Right atrium auricular region (tissue), 2 donors: ENCODE measurements at regions not wholly inside any gene's neighbourhood (a gene's known extent, or its start where the extent isn't known, plus 50 kb on each side); places are given as distances from the start of the nearest gene placed in this dataset.

Experiments
- DNase-seq: peaks from one replicate; pipeline ENCODE4 v3.0.0-alpha.2; 2019; ENCODE audit warnings: low spot score
- H3K27ac ChIP-seq, 2 donors: fragments of 200-600 bp; sonication (generic); 1 replicate in 1 of 2; 2 replicates in 1 of 2; pipeline ENCODE4 v1.5.1; 2016 to 2019
- H3K27me3 ChIP-seq, 2 donors: fragments of 200-600 bp; sonication (generic); one replicate each; pipeline versions ENCODE4 v1.5.1 to v1.6.0; 2017 to 2019
- H3K36me3 ChIP-seq: fragments of 200-600 bp; sonication (generic); one replicate; pipeline ENCODE4 v1.5.1; 2016
- H3K4me1 ChIP-seq, 2 donors: fragments of 200-600 bp; sonication (generic); one replicate each; pipeline versions ENCODE4 v1.5.1 to v1.6.0; 2017 to 2019
- H3K4me3 ChIP-seq, 2 donors: fragments of 200-600 bp; sonication (generic); 1 replicate in 1 of 2; 2 replicates in 1 of 2; pipeline ENCODE4 v1.5.1; 2017 to 2019; ENCODE audit warnings: mild to moderate bottlenecking in 1 of 2, moderate library complexity in 1 of 2
- H3K9me3 ChIP-seq, 2 donors: fragments of 200-600 bp; sonication (generic); one replicate each; pipeline ENCODE4 v1.5.1; 2019
- TF ChIP-seq, protein P1 (sequence below), 2 donors: fragments of 200-600 bp; sonication (generic); IDR thresholded peaks; one replicate each; pipeline ENCODE4 v1.5.1; 2019; ENCODE audit warnings: antibody characterized with exemption in 2 of 2

DNA sequence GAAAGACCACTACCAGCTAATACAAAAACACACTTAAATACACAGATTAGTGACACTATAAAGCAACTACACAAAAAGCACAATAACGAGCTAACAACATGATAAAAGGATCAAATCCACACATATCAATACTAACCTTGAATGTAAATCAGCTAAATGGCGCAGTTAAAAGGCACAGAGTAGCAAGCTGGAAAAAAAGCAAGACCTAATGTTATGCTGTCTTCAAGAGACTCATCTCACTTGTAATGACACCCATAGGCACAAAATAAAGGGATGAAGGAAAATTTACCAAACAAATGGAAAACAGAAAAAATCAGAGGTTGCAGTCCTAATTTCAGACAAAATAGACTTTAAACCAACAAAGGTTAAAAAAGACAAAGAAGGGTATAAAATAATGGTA, 86.3 kb downstream of the NUS1 start:
- H3K36me3 ChIP-seq: no peaks in the 10 kb centered on the region
- H3K27ac ChIP-seq: no peak overlapping the region
- H3K9me3 ChIP-seq: peaks cover 0 to 21% of the 10 kb centered on the region in 2 donors
- TF ChIP-seq, protein P1, sequence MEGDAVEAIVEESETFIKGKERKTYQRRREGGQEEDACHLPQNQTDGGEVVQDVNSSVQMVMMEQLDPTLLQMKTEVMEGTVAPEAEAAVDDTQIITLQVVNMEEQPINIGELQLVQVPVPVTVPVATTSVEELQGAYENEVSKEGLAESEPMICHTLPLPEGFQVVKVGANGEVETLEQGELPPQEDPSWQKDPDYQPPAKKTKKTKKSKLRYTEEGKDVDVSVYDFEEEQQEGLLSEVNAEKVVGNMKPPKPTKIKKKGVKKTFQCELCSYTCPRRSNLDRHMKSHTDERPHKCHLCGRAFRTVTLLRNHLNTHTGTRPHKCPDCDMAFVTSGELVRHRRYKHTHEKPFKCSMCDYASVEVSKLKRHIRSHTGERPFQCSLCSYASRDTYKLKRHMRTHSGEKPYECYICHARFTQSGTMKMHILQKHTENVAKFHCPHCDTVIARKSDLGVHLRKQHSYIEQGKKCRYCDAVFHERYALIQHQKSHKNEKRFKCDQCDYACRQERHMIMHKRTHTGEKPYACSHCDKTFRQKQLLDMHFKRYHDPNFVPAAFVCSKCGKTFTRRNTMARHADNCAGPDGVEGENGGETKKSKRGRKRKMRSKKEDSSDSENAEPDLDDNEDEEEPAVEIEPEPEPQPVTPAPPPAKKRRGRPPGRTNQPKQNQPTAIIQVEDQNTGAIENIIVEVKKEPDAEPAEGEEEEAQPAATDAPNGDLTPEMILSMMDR (IDR thresholded peaks at IDR 0.05): no peak
- DNase-seq: no peak
- no peak overlapping the region for H3K4me3 ChIP-seq
- H3K27me3 ChIP-seq: no peaks in the 10 kb centered on the region
- no peaks in the 10 kb centered on the region for H3K4me1 ChIP-seq

DNA sequence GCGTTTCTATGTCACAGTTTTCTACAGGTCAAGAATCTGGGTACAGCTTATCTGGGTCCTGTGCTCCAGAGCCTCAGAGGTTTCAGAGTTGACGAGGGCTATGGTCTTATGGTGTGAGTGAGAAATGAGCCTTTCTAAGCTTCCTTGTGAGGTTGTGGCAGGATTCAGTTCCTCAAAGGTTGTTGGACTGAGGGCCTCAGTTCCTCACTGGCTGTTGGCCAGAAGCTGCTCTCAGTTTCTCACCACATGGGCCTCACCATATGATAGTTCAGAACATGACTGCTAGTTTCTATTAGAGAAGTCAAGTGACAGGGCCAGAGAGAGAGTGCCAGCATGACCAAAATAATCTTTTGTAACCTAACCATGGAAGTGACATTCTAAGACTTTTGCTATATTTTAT, 96.1 kb downstream of the NUS1 start:
- no peaks in the 10 kb centered on the region for H3K27me3 ChIP-seq
- no peak overlapping the region for H3K27ac ChIP-seq
- H3K9me3 ChIP-seq: peaks cover 0 to 15% of the 10 kb centered on the region in 2 donors
- no peak overlapping the region for H3K4me3 ChIP-seq
- no peak for DNase-seq
- H3K36me3 ChIP-seq: no peaks in the 10 kb centered on the region
- TF ChIP-seq, protein P1 (IDR thresholded peaks at IDR 0.05): no peak
- no peaks in the 10 kb centered on the region for H3K4me1 ChIP-seq

DNA sequence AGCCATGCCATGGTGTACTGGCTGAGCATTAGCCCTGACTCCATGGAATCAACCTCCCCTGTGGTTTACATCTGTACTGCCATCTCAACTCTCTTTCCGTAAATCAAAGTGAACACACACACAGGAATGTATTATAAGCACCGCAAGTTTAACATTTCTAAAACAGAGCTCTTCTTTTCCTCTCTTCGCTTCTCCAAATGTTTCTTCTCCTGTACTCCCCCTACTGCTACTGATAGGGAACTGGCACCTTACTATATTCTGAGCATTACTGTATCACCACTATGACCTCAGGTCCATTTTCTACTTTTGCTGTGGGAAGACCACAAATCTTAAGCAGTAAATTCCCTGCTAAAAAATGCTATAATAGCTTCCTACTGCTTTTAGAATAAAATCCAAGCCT, 101.2 kb downstream of the NUS1 start:
- Histone ChIP-seq H3K4me3 (no peak overlapping the region), H3K36me3 (no peaks in the 10 kb centered on the region), H3K27ac (no peak overlapping the region), H3K27me3 (no peaks in the 10 kb centered on the region), H3K9me3 (no peaks in the 10 kb centered on the region), H3K4me1 (no peaks in the 10 kb centered on the region)
- TF ChIP-seq, protein P1 (IDR thresholded peaks at IDR 0.05): no peak
- DNase-seq: no peak

DNA sequence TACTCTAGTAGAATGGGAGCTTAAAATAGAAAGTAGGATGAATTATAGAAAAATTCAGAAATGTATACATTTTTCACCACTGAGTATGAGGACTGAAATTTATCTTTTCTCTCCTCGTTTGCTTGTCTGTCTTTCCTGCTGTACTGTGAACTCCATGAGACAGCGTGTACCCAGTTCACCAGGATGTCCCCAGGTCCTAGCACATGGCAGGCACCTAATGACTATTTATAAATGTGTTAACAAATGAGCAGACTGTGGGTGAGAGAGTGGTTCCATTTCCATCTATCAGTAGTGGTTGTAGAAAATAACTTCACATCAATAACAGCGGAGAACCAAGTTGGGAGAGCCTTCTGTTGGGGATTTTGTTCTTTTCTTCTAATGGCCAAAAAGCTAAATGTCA, 106.3 kb downstream of the NUS1 start:
- Histone ChIP-seq H3K9me3 (no peaks in the 10 kb centered on the region), H3K4me3 (no peak overlapping the region)

DNA sequence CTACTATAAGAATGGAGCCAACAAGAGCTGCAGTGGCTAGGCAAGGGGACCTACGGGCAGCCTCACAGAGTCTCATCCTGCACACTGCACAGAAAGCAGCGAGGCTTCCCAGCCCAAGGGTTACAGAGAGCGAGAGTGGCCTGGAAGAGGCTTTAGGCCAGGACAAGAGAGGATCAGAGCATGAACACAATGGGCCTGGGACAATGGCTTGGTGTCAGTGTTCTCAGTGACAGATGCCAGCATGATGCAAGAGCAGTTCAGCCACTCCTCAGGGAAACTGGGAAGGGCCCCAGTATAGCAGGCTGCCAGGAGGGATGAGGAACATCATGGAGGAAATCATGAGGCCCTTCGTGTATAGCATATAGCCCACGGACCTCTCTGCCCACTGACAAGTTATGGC, 108.0 kb downstream of the NUS1 start:
- TF ChIP-seq, protein P1 (IDR thresholded peaks at IDR 0.05): no peak
- Histone ChIP-seq H3K36me3 (no peaks in the 10 kb centered on the region), H3K27me3 (no peaks in the 10 kb centered on the region), H3K4me1 (no peaks in the 10 kb centered on the region), H3K4me3 (no peak overlapping the region), H3K27ac (no peak overlapping the region), H3K9me3 (no peaks in the 10 kb centered on the region)
- no peak for DNase-seq

More for the DNA sequence above, 106.3 kb downstream of the NUS1 start:
- no peaks in the 10 kb centered on the region for H3K36me3 ChIP-seq
- DNase-seq: no peak
- no peaks in the 10 kb centered on the region for H3K4me1 ChIP-seq
- H3K27me3 ChIP-seq: no peaks in the 10 kb centered on the region
- H3K27ac ChIP-seq: no peak overlapping the region
- TF ChIP-seq, protein P1 (IDR thresholded peaks at IDR 0.05): no peak

DNA sequence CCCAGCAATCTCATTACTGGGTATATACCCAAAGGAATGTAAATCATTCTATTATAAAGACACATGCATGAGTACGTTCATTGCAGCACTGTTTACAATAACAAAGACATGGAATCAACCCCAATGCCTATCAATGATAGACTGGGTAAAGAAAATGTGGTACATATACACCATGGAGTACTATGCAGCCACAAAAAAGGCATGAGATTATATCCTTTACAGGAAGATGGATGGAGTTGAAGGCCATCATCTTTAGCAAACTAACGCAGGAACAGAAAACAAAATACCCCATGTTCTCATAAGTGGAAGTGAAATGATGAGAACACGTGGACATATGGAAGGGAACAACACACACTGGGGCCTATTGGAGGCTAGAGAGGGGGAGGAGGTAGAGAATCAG, 115.7 kb downstream of the NUS1 start:
- H3K27me3 ChIP-seq: no peaks in the 10 kb centered on the region
- no peaks in the 10 kb centered on the region for H3K9me3 ChIP-seq
- TF ChIP-seq, protein P1 (IDR thresholded peaks at IDR 0.05): no peak
- no peak for DNase-seq
- H3K4me3 ChIP-seq: no peak overlapping the region
- no peak overlapping the region for H3K27ac ChIP-seq
- H3K4me1 ChIP-seq: no peaks in the 10 kb centered on the region
- H3K36me3 ChIP-seq: no peaks in the 10 kb centered on the region
